CD4-positive, alpha-beta T cell (primary cell): ENCODE measurements at regions not wholly inside any gene's neighbourhood (a gene's known extent, or its start where the extent isn't known, plus 50 kb on each side); places are given as distances from the start of the nearest gene placed in this dataset.

Source experiments
- ATAC-seq: fragments of 200-7000 bp; cut with Tn5 transposase; one replicate; pipeline ENCODE4 v1.10.0; 2022; ENCODE audit warnings: mild to moderate bottlenecking; ENCODE audit not compliant: poor library complexity
- CTCF ChIA-PET: fragments of 350-600 bp; sonication (Branson Sonifier 250); formaldehyde crosslinking; loops from one replicate; lab custom pipeline; 2021; ENCODE audit warnings: antibody characterized with exemption, inconsistent platforms; lab: Charles Lee
- POLR2A ChIA-PET: fragments of 350-600 bp; sonication (Branson Sonifier 250); formaldehyde crosslinking; loops from one replicate; lab custom pipeline; 2021; ENCODE audit warnings: antibody characterized with exemption, inconsistent platforms; lab: Charles Lee
- DNase-seq, 14 experiments: peaks; one replicate each; pipeline ENCODE4 v3.0.0-alpha.2; 2013 to 2020; ENCODE audit warnings: mixed read lengths in 2 of 14
- H3K27ac ChIP-seq, 2 donors: one replicate each; pipeline versions ENCODE4 v1.5.1 to v1.7.0; 2013; ENCODE audit warnings: low read length in 2 of 2, low read depth in 1 of 2, mild to moderate bottlenecking in 1 of 2
- H3K27me3 ChIP-seq, 2 experiments: 1 replicate in 1 of 2; 2 replicates in 1 of 2; pipeline versions ENCODE4 v1.6.1 to v1.7.0; 2013; ENCODE audit warnings: low read length in 2 of 2, control low read depth in 1 of 2, mild to moderate bottlenecking in 1 of 2, moderate library complexity in 1 of 2; ENCODE audit not compliant: insufficient read depth in 2 of 2, control insufficient read depth in 1 of 2
- H3K36me3 ChIP-seq: one replicate; pipeline ENCODE4 v1.6.1; 2013; ENCODE audit warnings: low read length, control low read depth; ENCODE audit not compliant: insufficient read depth
- H3K4me1 ChIP-seq: one replicate; pipeline ENCODE4 v1.6.1; 2013; ENCODE audit warnings: low read length, control low read depth; ENCODE audit not compliant: insufficient read depth
- H3K4me3 ChIP-seq: one replicate; pipeline ENCODE4 v1.5.1; 2013; ENCODE audit warnings: mild to moderate bottlenecking, low read length, moderate library complexity
- H3K9me3 ChIP-seq, 2 experiments: 1 replicate in 1 of 2; 2 replicates in 1 of 2; pipeline versions ENCODE4 v1.6.1 to v1.7.0; 2013; ENCODE audit warnings: low read length in 2 of 2, mild to moderate bottlenecking in 2 of 2, control low read depth in 1 of 2, moderate library complexity in 1 of 2; ENCODE audit not compliant: control insufficient read depth in 1 of 2, insufficient read depth in 1 of 2
- H3K27ac Mint-ChIP-seq: one replicate; pipeline ENCODE4 v1.8.0; 2020; ENCODE audit warnings: mixed read lengths
- H3K27me3 Mint-ChIP-seq: one replicate; pipeline ENCODE4 v1.8.0; 2021; ENCODE audit warnings: mixed read lengths
- H3K36me3 Mint-ChIP-seq: one replicate; pipeline ENCODE4 v1.8.0; 2021; ENCODE audit warnings: low read depth, mixed read lengths
- H3K4me1 Mint-ChIP-seq: one replicate; pipeline ENCODE4 v1.8.0; 2021; ENCODE audit warnings: low read depth, mixed read lengths
- H3K4me3 Mint-ChIP-seq: one replicate; pipeline ENCODE4 v1.8.0; 2020; ENCODE audit warnings: mild to moderate bottlenecking, mixed read lengths
- H3K9me3 Mint-ChIP-seq: one replicate; pipeline ENCODE4 v1.8.0; 2020; ENCODE audit warnings: mixed read lengths
- intact Hi-C, 2 experiments: fragments of 100-400 bp; cut with DNase I in 1 of 2; cut with micrococcal nuclease in 1 of 2; formaldehyde crosslinking; loops; one replicate each; pipeline versions ENCODE4 v1.15.1 to v1.9.0; 2023 to 2025; cut with DNase I, micrococcal nuclease
- TF ChIP-seq, protein P1 (sequence below): fragments of 200-600 bp; IDR thresholded peaks from one replicate; pipeline ENCODE4 v1.8.0; 2022; ENCODE audit warnings: antibody characterized with exemption, mild to moderate bottlenecking

DNA sequence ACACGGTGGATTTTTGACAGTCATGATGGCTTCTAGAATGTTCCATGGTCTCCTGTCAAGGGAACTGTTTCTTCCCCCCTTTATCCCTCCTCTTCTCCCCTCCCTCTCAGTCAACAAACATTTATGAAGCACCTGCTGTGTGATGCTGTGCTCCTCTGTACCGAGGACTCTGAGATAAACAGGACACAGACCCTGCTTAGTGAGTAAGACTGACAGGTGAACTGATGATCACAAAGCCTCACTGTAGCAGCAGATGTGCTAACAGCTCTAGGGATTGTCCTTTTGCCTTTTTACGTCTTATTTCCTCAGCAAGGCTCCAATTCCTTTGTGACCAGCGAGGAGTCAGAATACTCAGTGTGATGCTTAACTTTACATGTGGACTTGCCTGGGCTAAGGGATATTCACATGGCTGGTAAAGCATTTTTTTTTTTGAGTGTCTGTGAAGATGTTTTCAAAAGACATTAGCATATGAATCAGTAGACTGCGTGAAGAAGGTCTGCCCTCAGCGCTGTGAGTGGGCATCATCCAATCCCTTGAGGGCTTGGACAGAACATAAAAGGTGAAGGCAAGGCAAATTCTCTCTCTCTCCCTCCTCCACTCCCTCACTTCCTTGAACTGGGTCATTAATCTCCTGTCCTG, 170.1 kb downstream of the ADRA2A start:
- Mint-ChIP-seq H3K27ac (no peak overlapping the region), H3K4me3 (no peak overlapping the region), H3K9me3 (no peaks in the 10 kb centered on the region), H3K27me3 (peaks cover 43% of the 10 kb centered on the region), H3K36me3 (no peaks in the 10 kb centered on the region), H3K4me1 (no peaks in the 10 kb centered on the region)
- DNase-seq (no peak), ATAC-seq (no peak)
- H3K4me1 ChIP-seq, result no peaks in the 10 kb centered on the region
- intact Hi-C loops, result no loop called here
- H3K9me3 ChIP-seq, result no peaks in the 10 kb centered on the region
- no peak overlapping the region for H3K4me3 ChIP-seq
- peaks cover 12 to 13% of the 10 kb centered on the region in 2 experiments for H3K27me3 ChIP-seq
- CTCF ChIA-PET, result no interaction called here
- no peak overlapping the region for H3K27ac ChIP-seq
- POLR2A ChIA-PET, result no interaction called here
- TF ChIP-seq, protein P1, sequence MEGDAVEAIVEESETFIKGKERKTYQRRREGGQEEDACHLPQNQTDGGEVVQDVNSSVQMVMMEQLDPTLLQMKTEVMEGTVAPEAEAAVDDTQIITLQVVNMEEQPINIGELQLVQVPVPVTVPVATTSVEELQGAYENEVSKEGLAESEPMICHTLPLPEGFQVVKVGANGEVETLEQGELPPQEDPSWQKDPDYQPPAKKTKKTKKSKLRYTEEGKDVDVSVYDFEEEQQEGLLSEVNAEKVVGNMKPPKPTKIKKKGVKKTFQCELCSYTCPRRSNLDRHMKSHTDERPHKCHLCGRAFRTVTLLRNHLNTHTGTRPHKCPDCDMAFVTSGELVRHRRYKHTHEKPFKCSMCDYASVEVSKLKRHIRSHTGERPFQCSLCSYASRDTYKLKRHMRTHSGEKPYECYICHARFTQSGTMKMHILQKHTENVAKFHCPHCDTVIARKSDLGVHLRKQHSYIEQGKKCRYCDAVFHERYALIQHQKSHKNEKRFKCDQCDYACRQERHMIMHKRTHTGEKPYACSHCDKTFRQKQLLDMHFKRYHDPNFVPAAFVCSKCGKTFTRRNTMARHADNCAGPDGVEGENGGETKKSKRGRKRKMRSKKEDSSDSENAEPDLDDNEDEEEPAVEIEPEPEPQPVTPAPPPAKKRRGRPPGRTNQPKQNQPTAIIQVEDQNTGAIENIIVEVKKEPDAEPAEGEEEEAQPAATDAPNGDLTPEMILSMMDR, result no peak
- H3K36me3 ChIP-seq, result no peaks in the 10 kb centered on the region

DNA sequence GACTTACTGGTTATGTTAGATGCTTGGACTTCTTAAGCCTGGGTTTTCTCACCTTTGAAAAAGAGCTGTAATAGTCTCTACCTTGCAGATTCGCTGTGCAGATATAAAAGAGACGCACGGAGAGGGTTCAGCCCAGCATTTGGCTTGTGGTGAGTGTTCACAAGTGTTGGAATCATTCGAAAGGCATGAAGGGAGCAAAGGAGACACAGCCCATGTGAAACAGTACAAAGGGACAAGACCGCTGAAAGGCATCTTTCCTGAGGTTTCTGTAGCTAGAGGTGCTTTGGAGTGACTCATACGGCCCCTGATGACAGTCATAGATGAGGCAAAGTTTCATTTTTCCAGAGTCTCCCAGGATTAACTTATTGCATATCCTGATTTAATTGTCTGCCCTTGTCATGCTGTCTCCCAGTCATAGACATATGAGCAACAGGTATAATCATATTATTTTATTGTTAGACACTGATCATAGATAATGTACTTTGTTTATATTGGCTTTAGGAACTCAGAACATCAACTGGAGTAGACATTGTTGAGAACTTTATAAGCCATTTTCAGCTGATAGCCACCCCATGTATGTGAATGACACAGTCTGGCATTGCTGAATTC, 171.1 kb downstream of the ADRA2A start:
- Mint-ChIP-seq H3K9me3 (no peaks in the 10 kb centered on the region), H3K27ac (no peak overlapping the region)

DNA sequence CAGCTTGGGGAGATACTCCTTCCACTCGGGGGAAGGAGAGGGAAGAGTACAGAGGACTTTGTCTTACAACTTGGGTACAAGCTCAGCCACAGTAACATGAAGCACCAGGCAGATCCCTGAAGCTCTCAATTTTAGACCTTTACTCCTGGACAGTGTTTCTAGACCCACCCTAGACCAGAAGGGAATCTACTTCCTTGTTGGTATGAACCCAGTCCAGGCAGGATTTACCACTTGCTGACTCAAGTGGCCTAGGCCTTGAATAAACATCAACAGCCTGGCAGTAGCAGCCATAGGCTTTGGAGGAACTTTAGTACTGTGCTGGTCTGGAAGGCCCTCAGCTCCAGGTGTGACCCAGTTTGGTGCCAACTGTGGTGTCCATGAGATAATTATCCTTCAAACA, 173.1 kb downstream of the ADRA2A start:
- no peaks in the 10 kb centered on the region for H3K4me1 Mint-ChIP-seq
- H3K27me3 ChIP-seq, result peaks cover 12 to 13% of the 10 kb centered on the region in 2 experiments
- H3K4me3 ChIP-seq, result no peak overlapping the region
- CTCF ChIA-PET, result no interaction called here
- POLR2A ChIA-PET, result no interaction called here
- no peaks in the 10 kb centered on the region for H3K36me3 ChIP-seq
- H3K9me3 ChIP-seq, result no peaks in the 10 kb centered on the region
- no peak for ATAC-seq
- intact Hi-C loops, result no loop called here
- TF ChIP-seq, protein P1, result no peak
- H3K27ac Mint-ChIP-seq, result no peak overlapping the region
- H3K4me3 Mint-ChIP-seq, result no peak overlapping the region
- DNase-seq, result no peak
- H3K4me1 ChIP-seq, result no peaks in the 10 kb centered on the region
- no peaks in the 10 kb centered on the region for H3K36me3 Mint-ChIP-seq
- no peak overlapping the region for H3K27ac ChIP-seq
- peaks cover 44% of the 10 kb centered on the region for H3K27me3 Mint-ChIP-seq
- no peaks in the 10 kb centered on the region for H3K9me3 Mint-ChIP-seq

More for the DNA sequence above, 171.1 kb downstream of the ADRA2A start:
- no peaks in the 10 kb centered on the region for H3K4me1 ChIP-seq
- H3K27ac ChIP-seq, result no peak overlapping the region
- H3K9me3 ChIP-seq, result no peaks in the 10 kb centered on the region
- CTCF ChIA-PET, result no interaction called here
- H3K36me3 ChIP-seq, result no peaks in the 10 kb centered on the region
- TF ChIP-seq, protein P1, result no peak
- DNase-seq, result no peak
- H3K4me1 Mint-ChIP-seq, result no peaks in the 10 kb centered on the region
- H3K4me3 Mint-ChIP-seq, result no peak overlapping the region
- peaks cover 12 to 13% of the 10 kb centered on the region in 2 experiments for H3K27me3 ChIP-seq
- no peak overlapping the region for H3K4me3 ChIP-seq
- intact Hi-C loops, result no loop called here
- no peak for ATAC-seq
- POLR2A ChIA-PET, result no interaction called here
- no peaks in the 10 kb centered on the region for H3K36me3 Mint-ChIP-seq
- H3K27me3 Mint-ChIP-seq, result peaks cover 49% of the 10 kb centered on the region
